K562 (cell line): ENCODE measurements at regions not wholly inside any gene's neighbourhood (a gene's known extent, or its start where the extent isn't known, plus 50 kb on each side); places are given as distances from the start of the nearest gene placed in this dataset.

Experiments
- BHLHE40 ChIP-seq: IDR thresholded peaks from 2 replicates; pipeline ENCODE4 v1.6.1; 2011; ENCODE audit warnings: low read length, improper control_type of control experiment
- BRD4 ChIP-seq: fragments of 200-600 bp; sonication (generic); IDR thresholded peaks from 2 replicates; pipeline ENCODE4 v1.6.1; 2017; ENCODE audit warnings: inconsistent platforms
- CBFA2T2 ChIP-seq: fragments of 450-650 bp; conservative IDR thresholded peaks from 2 replicates; pipeline ENCODE4 v1.6.1; 2017; ENCODE audit warnings: mild to moderate bottlenecking
- E4F1 ChIP-seq: fragments of 250-450 bp; sonication (Bioruptor Pico); IDR thresholded peaks from 2 replicates; pipeline ENCODE4 v1.5.0; 2021; ENCODE audit warnings: mild to moderate bottlenecking, borderline replicate concordance
- ESRRB ChIP-seq: fragments of 250-450 bp; sonication (Bioruptor Pico); IDR thresholded peaks from 2 replicates; pipeline ENCODE4 v1.5.0; 2020; ENCODE audit warnings: mild to moderate bottlenecking, moderate library complexity, borderline replicate concordance
- ETV5 ChIP-seq: sonication (generic); formaldehyde crosslinking; IDR thresholded peaks from 2 replicates; pipeline ENCODE4 v1.4.0; 2020; ENCODE audit warnings: low read depth, mild to moderate bottlenecking, missing genetic modification reagents
- FOXA1 ChIP-seq: fragments of 450-650 bp; IDR thresholded peaks from 2 replicates; pipeline ENCODE4 v1.6.1; 2016; ENCODE audit warnings: mild to moderate bottlenecking, borderline replicate concordance
- FOXK1 ChIP-seq: sonication (generic); formaldehyde crosslinking; IDR thresholded peaks from 2 replicates; pipeline ENCODE4 v1.8.0; 2022; ENCODE audit warnings: missing genetic modification reagents, mild to moderate bottlenecking, borderline replicate concordance
- MAFK ChIP-seq: IDR thresholded peaks from 2 replicates; pipeline ENCODE4 v1.6.1; 2011; ENCODE audit warnings: low read length, improper control_type of control experiment
- MYNN ChIP-seq, 2 experiments: sonication (generic); formaldehyde crosslinking in 1 of 2; IDR thresholded peaks; 2 replicates each; pipeline versions ENCODE4 v1.5.0 to v1.6.1; 2016 to 2020; ENCODE audit warnings: antibody characterized with exemption in 1 of 2, missing genetic modification reagents in 1 of 2
- NBN ChIP-seq: fragments of 450-650 bp; IDR thresholded peaks from 2 replicates; pipeline ENCODE4 v1.6.1; 2016; ENCODE audit warnings: low read depth, mild to moderate bottlenecking
- PTRF ChIP-seq: fragments of 450-650 bp; IDR thresholded peaks from 2 replicates; pipeline ENCODE4 v1.6.1; 2016; ENCODE audit warnings: mild to moderate bottlenecking, missing genetic modification characterization, missing compliant biosample characterization
- PURB ChIP-seq: sonication (generic); formaldehyde crosslinking; IDR thresholded peaks from 2 replicates; pipeline ENCODE4 v1.9.0; 2021; ENCODE audit warnings: low read depth, mild to moderate bottlenecking, missing genetic modification reagents
- RNF219 ChIP-seq: fragments of 250-450 bp; sonication (Bioruptor Pico); IDR thresholded peaks from 2 replicates; pipeline ENCODE4 v1.5.0; 2022; ENCODE audit warnings: mild to moderate bottlenecking
- SAFB2 ChIP-seq: fragments of 200-400 bp; formaldehyde crosslinking; IDR thresholded peaks from 2 replicates; pipeline ENCODE4 v1.6.1; 2018; ENCODE audit warnings: borderline replicate concordance, low read length, low read depth, moderate library complexity; ENCODE audit not compliant: severe bottlenecking
- SAP30 ChIP-seq: fragments of 200-600 bp; sonication (generic); IDR thresholded peaks from 2 replicates; pipeline ENCODE4 v1.6.1; 2012; ENCODE audit warnings: borderline replicate concordance, low read depth, mild to moderate bottlenecking, moderate library complexity, low read length, control low read depth, inconsistent platforms; ENCODE audit not compliant: insufficient read depth, poor library complexity, severe bottlenecking
- SIN3B ChIP-seq: fragments of 450-650 bp; IDR thresholded peaks from 2 replicates; pipeline ENCODE4 v1.6.1; 2017; ENCODE audit warnings: low read depth, mild to moderate bottlenecking, moderate library complexity
- TCF7L2 ChIP-seq: fragments of 150-350 bp; IDR thresholded peaks from 2 replicates; pipeline ENCODE4 v1.6.1; 2016; ENCODE audit warnings: low read depth, mild to moderate bottlenecking, low read length, moderate library complexity
- ZBTB2 ChIP-seq: fragments of 450-650 bp; IDR thresholded peaks from 2 replicates; pipeline ENCODE4 v1.6.1; 2016; ENCODE audit warnings: antibody characterized with exemption
- ZBTB26 ChIP-seq: fragments of 450-650 bp; formaldehyde crosslinking; IDR thresholded peaks from 2 replicates; pipeline ENCODE4 v1.4.0; 2022; ENCODE audit warnings: missing genetic modification characterization
- ZC3H11A ChIP-seq: IDR thresholded peaks from 2 replicates; pipeline ENCODE4 v1.6.1; 2012; ENCODE audit warnings: low read depth, low read length, improper control_type of control experiment
- ZNF121 ChIP-seq: sonication (generic); formaldehyde crosslinking; conservative IDR thresholded peaks from 2 replicates; pipeline ENCODE4 v1.8.0; 2022; ENCODE audit warnings: missing genetic modification reagents
- ZNF134 ChIP-seq: fragments of 250-450 bp; sonication (Bioruptor Pico); conservative IDR thresholded peaks from 2 replicates; pipeline ENCODE4 v1.4.0; 2020
- ZNF140 ChIP-seq: fragments of 250-450 bp; sonication (Bioruptor Pico); IDR thresholded peaks from 2 replicates; pipeline ENCODE4 v1.8.0; 2021; ENCODE audit warnings: moderate library complexity, mild to moderate bottlenecking, inconsistent platforms

GRCh38 chr6:20034408-20034769 is 177.9 kb downstream of the MBOAT1 start (continued):
- TF ChIP-seq ZNF140 (CRISPR knock-in tag): no peak
- no peak for TF ChIP-seq ZBTB2
- TF ChIP-seq FOXK1 (CRISPR knock-in tag): no peak
- peak; percentile 77 for TF ChIP-seq CBFA2T2
- no peak; the same call in 1 of the 2 replicates for TF ChIP-seq MYNN (IDR thresholded peaks at IDR 0.05)
- no peak for TF ChIP-seq MYNN (CRISPR knock-in tag; IDR thresholded peaks at IDR 0.05)
- TF ChIP-seq E4F1 (CRISPR knock-in tag): no peak
- TF ChIP-seq PTRF (tag): no peak
- no peak for TF ChIP-seq PURB (CRISPR knock-in tag)
- TF ChIP-seq SIN3B: no peak
- TF ChIP-seq SAP30: no peak
- TF ChIP-seq ZNF121 (CRISPR knock-in tag): no peak
- TF ChIP-seq TCF7L2: no peak
- TF ChIP-seq NBN: no peak; the same call in 1 of the 2 replicates
- TF ChIP-seq BRD4: no peak
- TF ChIP-seq ZNF134 (CRISPR knock-in tag): no peak
- no peak for TF ChIP-seq ZBTB26 (CRISPR knock-in tag)
- TF ChIP-seq ZC3H11A: no peak
- no peak; the same call in 1 of the 2 replicates for TF ChIP-seq BHLHE40
- no peak for TF ChIP-seq FOXA1
- no peak for TF ChIP-seq ETV5 (CRISPR knock-in tag)
- TF ChIP-seq ESRRB (CRISPR knock-in tag): no peak
- no peak for TF ChIP-seq SAFB2
- no peak for TF ChIP-seq RNF219 (CRISPR knock-in tag)
- peak; percentile 34; the same call in 1 of the 2 replicates for TF ChIP-seq MAFK
